Lower lobe of right lung (tissue), 2 donors: ENCODE measurements at regions not wholly inside any gene's neighbourhood (a gene's known extent, or its start where the extent isn't known, plus 50 kb on each side); places are given as distances from the start of the nearest gene placed in this dataset.
A peak's percentile ranks its signal among the peaks of the same experiment; 100 is the strongest.

ENCODE experiments used
- ATAC-seq, 2 donors: fragments of 200-7000 bp; cut with Tn5 transposase; one replicate each; pipeline ENCODE4 v1.9.1; 2020 to 2022; ENCODE audit warnings: mild to moderate bottlenecking in 2 of 2, moderate library complexity in 2 of 2
- DNase-seq: peaks from one replicate; pipeline ENCODE4 v3.0.0-alpha.2; 2020
- H3K27ac ChIP-seq: fragments of 200-600 bp; one replicate; pipeline ENCODE4 v1.8.0; 2022
- H3K27me3 ChIP-seq: fragments of 200-600 bp; one replicate; pipeline ENCODE4 v1.8.0; 2022; ENCODE audit warnings: low read depth
- H3K36me3 ChIP-seq: fragments of 200-600 bp; one replicate; pipeline ENCODE4 v1.8.0; 2022; ENCODE audit warnings: mild to moderate bottlenecking
- H3K4me1 ChIP-seq: fragments of 200-600 bp; one replicate; pipeline ENCODE4 v1.8.0; 2022
- H3K4me3 ChIP-seq: fragments of 200-600 bp; one replicate; pipeline ENCODE4 v1.8.0; 2022; ENCODE audit warnings: mild to moderate bottlenecking
- H3K9me3 ChIP-seq: fragments of 200-600 bp; one replicate; pipeline ENCODE4 v1.8.0; 2022
- intact Hi-C: fragments of 100-400 bp; cut with DNase I; formaldehyde crosslinking; loops from one replicate; pipeline ENCODE4 v1.11.0; 2022
- TF ChIP-seq, protein P1 (sequence below): fragments of 200-600 bp; IDR thresholded peaks from one replicate; pipeline ENCODE4 v1.8.0; 2022; ENCODE audit warnings: antibody characterized with exemption, mild to moderate bottlenecking
- donor health status: DM: no; HTN: yes; CAD: no; lungs with severe emphysema.

DNA sequence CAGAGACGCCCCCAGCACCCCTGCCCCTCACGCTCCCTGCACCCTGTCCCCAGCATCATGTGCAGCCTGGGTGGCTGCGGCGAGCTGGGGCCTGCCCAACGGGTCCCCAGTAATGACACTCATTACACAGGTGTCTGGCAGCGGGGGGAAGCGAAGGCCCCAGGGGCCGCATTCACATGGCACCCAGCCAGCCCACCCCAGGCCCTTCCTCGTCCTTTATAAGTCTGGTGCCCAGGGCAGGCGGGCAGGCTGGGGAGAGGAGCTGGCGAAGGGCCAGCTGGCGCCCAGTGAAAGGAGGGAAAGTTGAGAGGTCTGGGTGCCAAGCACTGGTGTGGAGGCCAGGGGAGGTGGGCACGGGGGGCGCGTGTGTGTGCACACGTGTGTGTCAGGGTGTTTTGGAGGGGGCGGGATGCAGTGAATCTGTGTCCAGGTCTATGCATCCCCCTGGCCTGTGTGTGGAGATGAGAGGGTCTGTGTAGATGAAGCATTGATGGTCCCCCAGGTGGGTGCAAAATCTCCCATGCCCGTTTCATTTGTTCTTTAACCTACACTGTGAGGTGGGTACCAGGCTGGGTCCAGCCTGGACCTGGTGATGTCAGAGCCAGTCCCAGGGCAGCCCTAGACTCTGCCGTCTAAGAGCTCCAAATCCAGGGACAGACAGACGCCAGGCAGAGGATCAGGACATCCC is 105.3 kb downstream of the CEBPB start:
- Histone ChIP-seq H3K27me3 (no peaks in the 10 kb centered on the region), H3K4me3 (no peak overlapping the region), H3K27ac (peak overlapping the region; percentile 56), H3K4me1 (peaks cover 33% of the 10 kb centered on the region), H3K36me3 (no peaks in the 10 kb centered on the region), H3K9me3 (no peaks in the 10 kb centered on the region)
- DNase-seq: no peak
- TF ChIP-seq, protein P1, sequence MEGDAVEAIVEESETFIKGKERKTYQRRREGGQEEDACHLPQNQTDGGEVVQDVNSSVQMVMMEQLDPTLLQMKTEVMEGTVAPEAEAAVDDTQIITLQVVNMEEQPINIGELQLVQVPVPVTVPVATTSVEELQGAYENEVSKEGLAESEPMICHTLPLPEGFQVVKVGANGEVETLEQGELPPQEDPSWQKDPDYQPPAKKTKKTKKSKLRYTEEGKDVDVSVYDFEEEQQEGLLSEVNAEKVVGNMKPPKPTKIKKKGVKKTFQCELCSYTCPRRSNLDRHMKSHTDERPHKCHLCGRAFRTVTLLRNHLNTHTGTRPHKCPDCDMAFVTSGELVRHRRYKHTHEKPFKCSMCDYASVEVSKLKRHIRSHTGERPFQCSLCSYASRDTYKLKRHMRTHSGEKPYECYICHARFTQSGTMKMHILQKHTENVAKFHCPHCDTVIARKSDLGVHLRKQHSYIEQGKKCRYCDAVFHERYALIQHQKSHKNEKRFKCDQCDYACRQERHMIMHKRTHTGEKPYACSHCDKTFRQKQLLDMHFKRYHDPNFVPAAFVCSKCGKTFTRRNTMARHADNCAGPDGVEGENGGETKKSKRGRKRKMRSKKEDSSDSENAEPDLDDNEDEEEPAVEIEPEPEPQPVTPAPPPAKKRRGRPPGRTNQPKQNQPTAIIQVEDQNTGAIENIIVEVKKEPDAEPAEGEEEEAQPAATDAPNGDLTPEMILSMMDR: no peak
- intact Hi-C loops: no loop called here
- no peak for ATAC-seq

DNA sequence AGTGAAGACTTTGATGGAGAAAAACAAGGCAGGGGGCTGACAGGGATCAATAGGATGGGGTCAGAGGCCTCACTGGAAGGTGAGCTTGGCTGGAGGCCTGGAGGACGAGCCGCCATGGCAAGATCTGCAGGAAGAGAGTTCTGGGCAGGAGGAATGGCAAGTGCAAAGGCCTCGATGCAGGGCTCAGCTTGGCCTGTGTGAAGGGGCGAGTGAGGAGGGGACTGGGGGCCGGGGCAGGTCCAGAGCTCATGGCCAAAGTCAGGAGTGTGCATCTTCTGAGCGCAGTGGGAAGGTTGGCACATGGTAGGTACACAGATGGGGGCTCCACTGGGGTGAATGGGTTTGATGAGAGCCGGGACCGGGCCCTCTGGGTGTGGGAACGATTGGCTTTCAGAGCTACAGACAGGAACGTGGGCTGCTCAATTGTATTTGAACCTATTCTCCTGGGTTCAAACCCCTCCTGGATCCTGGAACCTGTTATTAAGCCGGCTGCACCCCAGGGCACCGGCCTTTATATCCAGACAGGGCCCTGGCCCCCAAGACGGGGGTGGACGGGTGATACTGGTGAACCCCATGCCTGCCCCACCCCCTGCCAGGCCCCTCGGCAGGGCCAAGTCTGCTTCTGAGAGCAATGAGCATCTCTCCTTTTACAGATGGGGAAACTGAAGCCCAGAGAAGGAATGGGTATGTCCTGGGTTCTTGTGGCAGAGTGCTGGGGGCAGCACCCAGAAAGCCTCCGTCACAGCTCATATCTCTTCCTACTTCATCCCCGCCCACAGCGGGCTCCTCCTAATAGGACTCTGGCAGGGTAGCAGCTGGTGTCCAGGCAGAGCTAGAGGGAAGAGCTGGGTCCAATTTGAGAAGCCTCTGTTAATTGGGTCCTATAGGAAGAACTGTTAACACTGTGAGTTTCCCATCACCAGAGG is 106.1 kb downstream of the CEBPB start:
- Histone ChIP-seq H3K27ac (peak overlapping the region; percentile 56), H3K4me1 (peaks cover 26% of the 10 kb centered on the region), H3K9me3 (no peaks in the 10 kb centered on the region), H3K27me3 (no peaks in the 10 kb centered on the region), H3K4me3 (no peak overlapping the region), H3K36me3 (no peaks in the 10 kb centered on the region)
- intact Hi-C loops: no loop called here
- DNase-seq (no peak), ATAC-seq (peak in 1 of 2 donors; percentile 34)
- TF ChIP-seq, protein P1: no peak

DNA sequence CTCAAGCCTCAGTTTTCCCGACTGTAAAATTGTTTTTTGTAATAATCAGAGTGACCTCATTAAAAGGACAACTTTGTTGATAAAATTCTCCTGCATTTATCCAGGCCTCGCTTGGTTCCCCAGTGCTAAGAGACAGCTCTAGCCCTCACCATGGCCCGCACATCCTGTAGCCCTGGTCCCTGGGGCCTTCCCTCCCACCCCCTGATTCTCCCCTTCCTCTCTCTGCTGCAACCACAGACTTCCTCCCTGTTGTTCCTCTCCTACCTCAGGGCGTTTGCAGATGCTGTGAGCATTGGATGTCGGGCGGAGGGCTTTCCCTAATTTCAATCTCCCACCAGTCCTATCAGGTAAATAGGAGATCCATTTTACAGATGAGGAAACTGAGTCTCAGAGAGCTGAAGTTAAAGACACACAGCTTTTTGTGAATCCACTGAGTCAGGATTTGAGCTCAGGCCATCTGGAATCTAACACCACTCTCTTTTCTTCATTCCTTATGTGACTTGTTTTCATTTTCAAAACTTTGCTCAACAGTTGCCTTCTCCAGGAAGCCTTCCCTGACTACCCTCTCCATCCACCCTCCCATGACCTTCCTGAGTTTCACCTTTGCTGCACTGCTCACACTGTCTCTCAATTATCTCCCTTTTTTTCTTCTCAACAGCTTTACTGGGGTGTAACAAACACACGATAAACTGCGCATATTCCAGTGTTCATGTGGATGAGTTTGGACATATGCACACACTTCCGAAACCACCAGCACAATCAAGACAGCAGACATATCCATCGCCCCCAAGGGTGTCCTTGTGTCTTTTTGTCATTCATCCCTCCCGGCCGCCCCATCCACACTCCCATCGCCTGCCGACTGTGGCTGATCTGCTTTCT is 107.1 kb downstream of the CEBPB start:
- peak overlapping the region; percentile 48 for H3K27ac ChIP-seq
- no peak for DNase-seq
- no peaks in the 10 kb centered on the region for H3K36me3 ChIP-seq
- TF ChIP-seq, protein P1: no peak
- H3K4me1 ChIP-seq: peaks cover 16% of the 10 kb centered on the region
- no peaks in the 10 kb centered on the region for H3K9me3 ChIP-seq
- H3K4me3 ChIP-seq: no peak overlapping the region
- H3K27me3 ChIP-seq: no peaks in the 10 kb centered on the region
- ATAC-seq: no peak
- intact Hi-C loops: no loop called here

DNA sequence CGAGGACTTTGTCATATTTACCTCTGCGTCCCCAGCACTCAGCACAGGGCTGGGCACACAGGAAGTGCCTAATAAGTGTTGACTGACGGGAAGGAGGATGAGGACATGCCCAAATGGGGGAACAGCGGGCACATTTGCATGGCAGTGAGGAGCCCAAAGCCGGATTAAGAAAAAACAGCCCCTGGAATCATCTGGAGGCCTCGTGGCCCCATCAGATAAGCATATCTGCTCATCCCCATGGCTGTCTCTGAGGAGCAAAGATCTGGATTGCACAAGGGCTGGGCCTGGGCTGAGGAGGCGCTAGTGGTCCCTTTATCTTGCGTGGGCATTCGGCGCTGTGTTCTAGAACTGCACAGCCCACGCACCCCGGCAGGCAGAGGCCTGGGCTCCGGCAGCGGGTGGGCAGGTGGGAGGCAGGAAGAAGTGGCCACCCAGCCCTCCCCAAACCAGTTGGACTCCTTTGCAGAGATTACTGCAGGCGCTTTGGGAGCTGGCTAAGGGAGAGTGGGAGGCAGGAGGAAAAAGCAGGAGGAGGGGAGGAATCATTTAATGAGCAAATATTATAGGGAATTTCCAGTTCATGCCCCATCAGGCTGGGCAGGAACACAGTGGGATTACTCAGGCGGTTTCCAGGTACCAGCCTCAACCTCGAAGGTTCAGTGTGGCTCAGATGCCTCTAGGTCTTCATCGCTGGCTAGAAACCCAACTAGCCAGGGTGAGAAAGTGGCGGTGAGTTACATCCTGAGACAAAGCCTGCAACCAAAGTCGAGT is 108.1 kb downstream of the CEBPB start:
- intact Hi-C loops: no loop called here
- Histone ChIP-seq H3K27ac (no peak overlapping the region), H3K9me3 (no peaks in the 10 kb centered on the region), H3K36me3 (no peaks in the 10 kb centered on the region), H3K4me3 (no peak overlapping the region), H3K27me3 (no peaks in the 10 kb centered on the region), H3K4me1 (peaks cover 17% of the 10 kb centered on the region)
- ATAC-seq: no peak
- peak; percentile 26 for DNase-seq
- TF ChIP-seq, protein P1: no peak

DNA sequence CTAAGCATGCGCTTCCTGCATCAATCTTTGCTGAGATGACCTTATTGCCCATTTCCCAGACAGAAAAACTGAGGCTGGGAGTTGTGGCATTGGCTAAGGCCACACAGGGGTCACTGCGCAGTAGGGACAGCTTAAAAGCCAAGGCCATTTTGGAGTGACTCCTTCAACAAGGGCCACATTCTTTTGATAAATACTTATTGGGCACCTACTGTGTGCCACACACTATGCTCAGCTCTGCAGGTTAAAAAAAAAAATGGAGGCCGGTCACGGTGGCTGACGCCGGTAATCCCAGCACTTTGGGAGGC is 108.6 kb downstream of the CEBPB start:
- intact Hi-C loops: no loop called here
- TF ChIP-seq, protein P1: no peak
- Histone ChIP-seq H3K36me3 (no peaks in the 10 kb centered on the region), H3K27me3 (no peaks in the 10 kb centered on the region), H3K4me1 (peaks cover 23% of the 10 kb centered on the region), H3K4me3 (no peak overlapping the region), H3K9me3 (no peaks in the 10 kb centered on the region), H3K27ac (no peak overlapping the region)
- no peak for DNase-seq
- ATAC-seq: no peak
